A204.1 (cell line): ENCODE measurements at regions not wholly inside any gene's neighbourhood (a gene's known extent, or its start where the extent isn't known, plus 50 kb on each side); places are given as distances from the start of the nearest gene placed in this dataset.
A peak's percentile ranks its signal among the peaks of the same experiment; 100 is the strongest.

ENCODE experiments used
- FAIRE-seq: peaks from 2 replicates; lab custom pipeline; 2012; peaks lifted over from hg19 to GRCh38; lab: Jason Lieb, UNC

GRCh38 chr6:144580039-144580438 lies 294.9 kb downstream of the UTRN start:
- FAIRE-seq: no peak

DNA sequence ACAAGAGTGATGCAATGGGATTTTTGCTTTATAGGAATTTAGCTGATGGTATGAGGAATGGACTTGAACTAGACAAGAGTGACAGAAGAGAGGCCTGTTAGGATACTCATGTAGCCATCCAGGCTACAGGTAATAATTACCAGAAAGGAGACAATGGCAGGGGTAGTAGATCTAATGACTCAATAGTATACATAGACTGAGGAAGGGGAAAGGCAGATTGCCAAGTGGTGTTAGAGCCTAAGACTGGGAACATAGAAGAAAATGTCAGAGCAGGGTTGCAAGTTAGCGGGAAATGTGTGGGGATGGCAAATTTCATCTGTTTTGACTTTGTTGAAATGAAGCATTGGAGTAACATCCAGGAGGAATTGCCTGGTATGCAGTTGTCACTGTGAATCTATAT lies 295.6 kb downstream of the UTRN start:
- no peak for FAIRE-seq

DNA sequence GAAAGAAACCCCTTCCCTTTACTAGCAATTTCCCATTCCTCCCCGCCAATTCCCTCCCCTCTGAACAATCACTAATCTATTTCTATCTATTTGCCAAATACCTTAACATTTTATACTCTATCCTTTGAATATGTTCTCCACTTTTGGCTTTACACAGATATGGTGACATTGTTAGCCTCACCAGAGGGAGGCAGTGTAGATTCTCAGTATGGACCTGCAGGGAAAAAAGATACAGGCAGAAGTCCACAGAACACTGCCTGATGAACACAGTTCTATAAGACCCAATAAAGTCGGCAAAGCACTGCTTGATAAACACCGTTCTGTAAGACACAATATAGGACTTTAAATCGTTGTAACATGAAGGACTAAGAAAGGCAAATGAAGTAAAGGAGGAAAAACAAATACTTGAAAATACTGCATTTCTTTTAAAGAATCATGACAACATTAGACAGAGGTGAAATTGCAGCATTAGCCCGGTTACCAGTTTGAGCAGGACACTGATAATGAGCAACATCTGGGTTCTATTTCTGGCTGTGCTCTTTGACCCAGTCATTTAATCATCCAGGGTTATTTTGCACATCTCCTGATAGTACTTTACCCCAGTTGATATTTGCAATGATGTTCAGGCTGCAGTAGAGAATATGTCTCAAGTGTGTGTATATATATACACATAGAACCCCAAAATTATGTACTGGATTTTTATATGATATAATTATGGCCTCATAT lies 296.8 kb downstream of the UTRN start:
- no peak for FAIRE-seq

DNA sequence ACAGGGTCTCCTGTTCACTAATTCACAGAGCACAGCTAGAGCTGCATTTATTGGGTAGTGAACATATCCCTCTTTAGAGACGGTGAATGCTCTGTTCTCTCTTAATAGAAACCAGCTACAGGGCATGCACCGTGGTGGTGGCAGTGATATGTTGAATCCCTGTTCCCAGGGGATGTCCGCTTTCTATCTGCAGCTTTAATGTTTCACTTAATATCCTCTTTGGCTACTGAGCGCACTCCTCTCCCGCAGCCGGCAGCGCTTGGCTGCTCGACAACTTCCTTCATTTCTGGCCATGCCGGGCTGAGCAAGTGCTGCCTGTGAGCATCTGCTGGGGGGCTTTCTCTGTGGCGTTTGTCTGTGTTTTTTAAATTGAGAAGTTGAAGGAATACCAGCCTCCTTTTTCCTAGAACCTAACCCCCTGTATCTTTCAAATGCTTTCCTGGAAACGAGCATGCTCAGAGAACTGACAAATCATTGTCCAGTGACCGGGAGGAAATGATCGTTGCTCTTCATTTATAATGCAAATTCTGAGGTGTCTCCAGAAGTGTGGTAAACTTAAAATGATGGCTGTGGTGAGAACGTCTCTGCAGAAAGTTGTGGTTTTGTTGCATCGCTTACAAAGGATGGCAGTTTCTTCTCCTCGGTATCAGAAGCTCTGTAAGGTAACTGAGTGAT lies 297.9 kb downstream of the UTRN start:
- FAIRE-seq: no peak

DNA sequence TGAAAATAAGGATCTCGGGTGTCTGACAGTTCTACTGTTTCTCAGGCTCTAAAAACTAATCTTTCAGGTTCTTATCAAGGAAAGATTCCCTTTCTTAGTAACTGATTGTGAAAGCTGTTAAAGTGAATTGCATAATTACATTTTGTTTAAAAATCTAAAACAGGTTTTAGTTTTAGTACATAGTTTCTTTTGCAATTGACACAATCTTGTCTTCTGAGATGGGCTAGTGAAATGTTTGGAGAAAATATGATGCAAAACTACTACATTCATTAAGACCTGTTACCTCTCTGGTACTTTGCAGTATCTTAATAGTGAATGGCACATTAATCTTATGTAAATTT lies 298.4 kb downstream of the UTRN start:
- FAIRE-seq: no peak

GRCh38 chr6:144585217-144585814 lies 300.2 kb downstream of the UTRN start:
- FAIRE-seq: peak; percentile 96

DNA sequence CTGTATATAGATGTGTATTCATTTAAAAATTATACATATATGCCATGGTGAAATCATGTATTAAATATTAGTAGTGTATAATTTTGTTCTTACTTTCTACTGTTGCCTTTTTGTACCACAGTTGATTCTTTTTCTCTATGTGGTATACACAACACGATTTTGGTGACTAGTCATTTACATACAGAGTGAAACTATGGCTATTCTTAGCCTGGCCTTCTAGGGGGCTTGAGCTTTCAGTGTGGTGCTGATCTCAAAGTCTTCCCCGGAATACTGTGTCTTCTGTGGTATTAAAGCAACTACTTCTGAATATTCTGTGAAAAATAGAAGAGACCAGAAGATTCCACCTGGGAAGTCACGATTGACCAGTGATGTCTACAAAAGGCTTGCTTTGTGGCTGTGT lies 301.9 kb downstream of the UTRN start:
- no peak for FAIRE-seq

DNA sequence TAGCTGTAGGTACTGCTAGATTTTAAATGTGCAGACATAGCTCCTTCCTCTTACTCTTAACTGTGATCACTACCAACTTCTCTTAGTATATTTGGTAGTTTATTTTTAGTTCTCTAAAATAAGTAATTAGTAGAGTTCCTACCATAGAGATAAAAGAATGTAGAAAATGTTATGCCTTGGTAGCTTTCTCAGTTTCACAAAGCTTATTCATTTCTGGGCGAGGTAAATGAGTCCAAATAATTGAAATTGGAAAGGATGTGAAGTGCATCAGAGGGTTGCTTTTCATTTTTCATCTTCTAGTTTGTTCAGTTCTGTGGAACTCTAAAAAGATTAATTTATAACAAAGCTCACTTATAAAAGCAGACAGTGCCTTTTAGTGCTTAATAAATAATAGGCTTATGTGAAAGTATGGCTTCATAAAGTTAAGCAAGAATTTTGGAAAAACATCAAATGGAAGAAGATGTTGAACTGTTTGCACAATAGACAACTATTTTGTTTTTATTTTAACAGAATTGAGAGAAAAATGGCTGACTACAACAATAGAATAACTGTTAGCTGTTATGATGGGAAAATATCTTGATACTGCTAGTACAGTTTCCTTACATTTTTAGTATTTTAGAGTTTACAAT lies 303.7 kb downstream of the UTRN start:
- no peak for FAIRE-seq

GRCh38 chr6:144590532-144590931 lies 305.4 kb downstream of the UTRN start:
- FAIRE-seq: no peak

DNA sequence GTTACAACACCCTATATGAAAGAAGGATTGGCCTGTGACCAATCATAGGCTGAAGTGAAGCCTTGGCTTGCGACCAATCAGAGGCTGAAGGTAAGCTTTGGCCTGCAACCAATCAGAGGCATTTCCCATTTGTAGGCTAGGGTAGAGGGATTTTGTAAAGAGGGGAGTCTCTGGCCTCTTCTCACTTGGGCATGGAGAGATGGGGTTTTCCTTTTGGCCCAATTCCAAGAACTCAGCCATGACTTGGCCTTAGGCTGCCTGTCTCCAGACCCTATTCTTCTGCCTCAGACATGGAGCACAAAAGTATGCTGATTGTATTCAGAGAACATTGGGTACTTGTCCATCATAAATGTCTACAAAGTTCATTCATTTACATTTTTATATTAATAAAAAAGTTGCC lies 308.3 kb downstream of the UTRN start:
- FAIRE-seq: no peak

DNA sequence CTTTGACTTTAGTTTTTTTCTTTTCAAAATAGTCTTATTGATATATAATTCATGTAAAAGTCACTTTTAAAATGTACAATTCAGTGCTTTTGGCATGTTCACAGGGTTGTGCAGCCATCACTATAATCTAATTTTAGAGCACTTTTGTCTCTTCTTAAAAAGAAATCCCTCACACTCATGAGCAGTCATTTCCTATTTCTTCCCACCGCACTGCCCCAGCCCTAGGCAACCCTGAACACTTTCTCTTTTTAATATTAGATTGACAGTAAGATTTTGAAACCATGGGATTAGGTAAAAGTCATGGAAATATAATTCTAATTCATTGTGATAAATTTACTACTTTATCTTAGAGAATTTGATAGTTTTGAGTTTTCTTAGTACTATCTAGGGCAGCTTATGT lies 309.4 kb downstream of the UTRN start:
- no peak for FAIRE-seq

- FAIRE-seq: no peak
Measured at GRCh38 chr6:144595266-144595665, 310.1 kb downstream of the UTRN start.

DNA sequence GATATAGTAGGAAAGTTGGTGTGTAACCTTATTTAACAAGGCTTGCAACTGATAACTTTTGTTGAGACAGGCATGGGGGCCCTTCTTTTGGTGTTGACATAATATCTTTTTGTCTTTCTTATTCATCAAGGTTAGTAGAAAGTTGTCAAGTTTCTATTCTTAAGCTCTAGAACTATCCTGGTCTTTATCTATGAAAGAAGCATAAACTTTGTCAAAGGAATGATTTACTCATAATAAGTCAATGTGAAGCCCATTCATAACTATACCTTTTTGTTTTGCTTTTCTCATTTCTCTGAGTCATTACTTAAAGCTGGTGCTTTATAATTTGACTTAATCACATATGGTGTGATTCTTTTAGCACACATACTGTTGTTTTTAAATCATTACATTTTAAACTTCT lies 312.4 kb downstream of the UTRN start:
- FAIRE-seq: no peak

DNA sequence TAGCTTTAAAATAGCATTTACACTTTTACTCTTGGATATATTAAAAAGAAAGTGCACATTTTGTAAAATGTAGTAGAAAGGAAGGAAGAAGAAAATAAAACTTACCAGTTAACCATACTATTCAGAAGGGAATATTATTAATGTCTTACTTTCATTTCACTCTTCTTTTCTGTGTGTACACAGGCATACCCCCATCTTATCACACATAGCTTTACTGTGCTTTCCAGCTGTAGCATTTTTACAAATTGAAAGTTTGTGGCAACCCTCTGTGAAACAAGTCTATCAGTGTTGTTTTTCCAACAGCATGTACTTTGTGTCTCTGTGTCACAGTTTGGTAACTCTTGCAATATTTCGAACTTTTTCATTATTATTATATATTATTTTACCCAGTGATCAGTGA lies 314.5 kb downstream of the UTRN start:
- FAIRE-seq: no peak

GRCh38 chr6:144601221-144601620 lies 316.1 kb downstream of the UTRN start:
- no peak for FAIRE-seq

DNA sequence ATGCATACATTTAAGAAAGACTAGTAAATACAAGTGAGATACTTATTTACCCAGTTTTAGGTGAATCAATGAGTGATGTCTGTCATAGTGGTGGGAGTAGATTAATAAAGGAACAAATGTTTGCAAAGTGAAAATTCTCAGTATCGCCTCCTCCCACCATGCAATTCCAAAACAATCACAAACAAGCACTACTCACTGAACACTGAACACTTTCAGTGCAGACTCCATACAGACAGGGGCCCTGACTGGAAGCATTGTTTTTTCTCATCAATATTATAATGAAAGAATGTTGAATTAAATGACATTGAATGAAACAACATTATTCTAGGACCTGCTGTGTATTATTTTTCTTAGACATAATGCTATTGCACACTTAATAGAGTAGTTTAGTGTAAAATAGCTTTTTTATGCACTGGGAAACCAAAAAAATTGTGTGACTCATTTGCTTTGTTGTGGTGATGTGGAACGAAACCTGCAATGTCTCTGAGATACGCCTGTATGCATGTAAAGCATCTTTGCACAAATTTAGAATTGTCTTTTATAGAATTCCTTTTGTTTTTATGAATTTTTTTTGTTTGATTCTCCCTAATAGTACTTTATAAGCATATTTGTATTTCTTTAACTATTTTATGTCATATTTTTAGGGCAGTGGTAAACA lies 317.5 kb downstream of the UTRN start:
- FAIRE-seq: no peak

- no peak for FAIRE-seq
Measured at GRCh38 chr6:144606083-144606482, 320.9 kb downstream of the UTRN start.

DNA sequence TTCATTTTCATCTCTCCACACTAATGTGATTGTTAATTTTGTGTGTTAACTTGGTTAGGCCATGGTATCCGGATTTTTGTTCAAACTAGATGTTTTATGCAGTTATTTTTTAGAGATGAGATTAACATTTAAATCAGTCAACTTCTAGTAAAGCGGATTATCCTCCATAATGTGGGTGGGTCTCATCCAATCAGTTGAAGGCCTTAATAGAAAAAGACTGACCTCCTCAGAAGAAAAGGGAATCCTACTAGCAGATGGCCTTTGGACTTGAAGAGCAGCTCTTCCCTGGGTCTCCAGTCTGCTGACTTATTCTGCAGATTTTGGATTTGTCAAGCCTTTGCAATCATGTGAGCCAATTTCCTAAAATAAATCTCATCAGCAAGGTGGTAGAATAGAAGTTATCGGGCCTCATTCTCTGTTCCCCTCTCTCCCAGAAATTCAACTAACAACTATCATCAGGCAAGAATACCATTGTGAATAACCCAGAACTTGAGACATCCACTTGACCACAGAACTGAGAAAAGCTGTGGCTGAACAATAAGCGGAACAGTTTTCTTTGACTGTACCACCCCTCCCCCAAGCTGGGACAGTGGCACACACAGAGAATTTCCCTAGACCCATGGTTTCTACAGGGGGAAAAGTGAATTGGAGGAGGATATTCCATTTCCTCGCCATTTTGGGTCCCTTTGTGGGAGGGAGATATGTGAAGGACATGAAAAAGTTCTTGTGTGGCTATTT lies 323.0 kb downstream of the UTRN start:
- FAIRE-seq: no peak

DNA sequence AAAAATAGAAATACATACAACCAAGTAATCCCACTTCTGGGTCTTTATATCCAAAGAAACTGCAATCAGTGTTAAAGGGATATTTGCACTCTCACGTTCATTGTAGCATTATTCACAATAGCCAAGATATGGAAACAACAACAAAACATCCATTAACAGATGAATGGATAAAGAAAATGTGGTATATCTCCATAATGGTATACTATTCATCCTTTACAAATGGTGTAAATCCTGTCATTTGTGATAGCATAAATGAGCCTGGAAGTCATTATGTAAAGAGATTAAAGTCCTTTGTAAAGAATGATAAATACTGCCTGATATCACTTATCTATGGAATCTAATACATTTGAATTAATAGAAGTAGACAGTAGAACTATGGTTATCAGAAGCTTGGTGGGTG lies 327.7 kb downstream of the UTRN start:
- no peak for FAIRE-seq

GRCh38 chr6:144613859-144614258 lies 328.7 kb downstream of the UTRN start:
- no peak for FAIRE-seq

- FAIRE-seq: no peak
Measured at GRCh38 chr6:144615870-144616269, 330.7 kb downstream of the UTRN start.

DNA sequence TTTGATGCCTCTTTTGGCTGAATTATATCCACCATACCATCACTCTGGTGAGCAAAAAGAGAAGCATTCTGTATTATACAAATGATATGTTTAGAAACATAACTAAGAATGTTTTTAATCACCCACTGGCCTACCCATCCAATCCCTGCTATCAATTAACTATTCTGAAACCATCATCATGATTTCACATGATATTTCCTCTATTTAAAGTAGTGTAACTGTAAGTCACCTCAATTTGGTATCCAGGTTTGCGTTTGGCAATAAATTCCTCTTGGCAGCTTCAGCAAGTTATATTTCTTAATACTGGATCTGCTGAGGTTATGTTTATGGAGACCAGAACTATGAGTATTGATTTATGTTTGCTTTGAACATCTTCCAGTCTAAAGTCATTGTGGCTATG lies 332.1 kb downstream of the UTRN start:
- FAIRE-seq: no peak
